SK-N-SH (cell line): ENCODE measurements at regions not wholly inside any gene's neighbourhood (a gene's known extent, or its start where the extent isn't known, plus 50 kb on each side); places are given as distances from the start of the nearest gene placed in this dataset.

Experiments
- CTCF ChIA-PET: fragments of 300-600, 350-600 bp; formaldehyde crosslinking; extraction: SDS; loops from one replicate; lab custom pipeline; 2021; lab: Yijun Ruan, JAX
- POLR2A ChIA-PET: fragments of 350-600 bp; sonication (Branson Sonifier 250); formaldehyde crosslinking; extraction: SDS; loops from one replicate; lab custom pipeline; 2020; ENCODE audit warnings: antibody characterized with exemption, inconsistent platforms; lab: Yijun Ruan, JAX
- DNase-seq: peaks from one replicate; pipeline ENCODE4 v3.0.0; 2012
- H2AFZ ChIP-seq: fragments of 200-600 bp; sonication (generic); 2 replicates; pipeline ENCODE4 v1.8.1; 2016; ENCODE audit warnings: antibody characterized with exemption, mild to moderate bottlenecking, low read depth
- H3F3A ChIP-seq: fragments of 200-600 bp; sonication (generic); replicated peaks from 2 replicates; pipeline ENCODE3; 2016; ENCODE audit warnings: antibody characterized with exemption, mild to moderate bottlenecking; ENCODE audit not compliant: insufficient read depth
- H3K27ac ChIP-seq, 2 experiments: fragments of 200-500 bp in 1 of 2; fragments of 200-600 bp in 1 of 2; sonication (Bioruptor generic) in 1 of 2; sonication (generic), shearing (Covaris generic) in 1 of 2; 2 replicates each; pipeline versions ENCODE4 v1.5.1 to v1.6.1; 2014 to 2016; ENCODE audit warnings: low read depth in 2 of 2, inconsistent platforms in 1 of 2, low read length in 1 of 2, mild to moderate bottlenecking in 1 of 2, mixed read lengths in 1 of 2
- H3K27me3 ChIP-seq: fragments of 200-600 bp; sonication (generic), shearing (Covaris generic); 2 replicates; pipeline ENCODE4 v1.6.1; 2016; ENCODE audit warnings: mixed run types; ENCODE audit not compliant: insufficient read depth
- H3K36me3 ChIP-seq, 2 experiments: fragments of 200-500 bp in 1 of 2; fragments of 200-600 bp in 1 of 2; sonication (Bioruptor generic) in 1 of 2; sonication (generic) in 1 of 2; replicated peaks in 1 of 2; 2 replicates each; pipeline versions ENCODE3 to v1.5.1; 2014 to 2016; ENCODE audit warnings: low read length in 1 of 2, mild to moderate bottlenecking in 1 of 2; ENCODE audit not compliant: insufficient read depth in 2 of 2, control insufficient read depth in 1 of 2
- H3K4me1 ChIP-seq, 2 experiments: fragments of 200-500 bp in 1 of 2; fragments of 200-600 bp in 1 of 2; sonication (Bioruptor generic) in 1 of 2; sonication (generic), shearing (Covaris generic) in 1 of 2; 2 replicates each; pipeline versions ENCODE4 v1.5.1 to v1.6.1; 2014 to 2016; ENCODE audit warnings: low read depth in 1 of 2, low read length in 1 of 2, mixed run types in 1 of 2; ENCODE audit not compliant: insufficient read depth in 2 of 2, control insufficient read depth in 1 of 2
- H3K4me2 ChIP-seq: fragments of 200-600 bp; sonication (generic), shearing (Covaris generic); 2 replicates; pipeline ENCODE4 v1.6.1; 2017; ENCODE audit warnings: mixed run types
- H3K4me3 ChIP-seq, 2 experiments: fragments of 200-500 bp in 1 of 2; fragments of 200-600 bp in 1 of 2; sonication (Bioruptor generic) in 1 of 2; sonication (generic), shearing (Covaris generic) in 1 of 2; 2 replicates each; pipeline versions ENCODE4 v1.5.1 to v1.8.1; 2014 to 2016; ENCODE audit warnings: low read depth in 2 of 2, inconsistent platforms in 1 of 2, low read length in 1 of 2, mild to moderate bottlenecking in 1 of 2, mixed read lengths in 1 of 2, moderate library complexity in 1 of 2
- H3K79me2 ChIP-seq: fragments of 200-600 bp; sonication (generic); 2 replicates; pipeline ENCODE4 v1.8.1; 2017; ENCODE audit warnings: mild to moderate bottlenecking; ENCODE audit not compliant: insufficient read depth
- H3K9ac ChIP-seq: fragments of 200-600 bp; sonication (generic); 2 replicates; pipeline ENCODE4 v1.6.1; 2017; ENCODE audit warnings: mixed run types
- H3K9me2 ChIP-seq: fragments of 200-600 bp; sonication (generic); 2 replicates; pipeline ENCODE4 v1.6.1; 2017; ENCODE audit warnings: mixed run types
- H3K9me3 ChIP-seq: fragments of 200-600 bp; sonication (generic); 2 replicates; pipeline ENCODE4 v1.6.1; 2017; ENCODE audit warnings: mixed run types, mild to moderate bottlenecking, moderate library complexity
- H4K20me1 ChIP-seq: fragments of 200-600 bp; sonication (generic); 2 replicates; pipeline ENCODE4 v1.6.1; 2017; ENCODE audit warnings: mild to moderate bottlenecking, mixed run types; ENCODE audit not compliant: insufficient read depth
- CHD2 ChIP-seq: fragments of 150-350 bp; IDR thresholded peaks from 2 replicates; pipeline ENCODE4 v1.6.1; 2018; ENCODE audit warnings: low read length; ENCODE audit not compliant: partially characterized antibody
- ELF1 ChIP-seq: IDR thresholded peaks from 2 replicates; pipeline ENCODE4 v1.4.0; 2012
- EZH2phosphoT487 ChIP-seq: fragments of 200-600 bp; sonication (generic); IDR thresholded peaks from 2 replicates; pipeline ENCODE4 v1.6.1; 2017; ENCODE audit warnings: low read depth, mixed run types, mild to moderate bottlenecking, antibody characterized with exemption, moderate library complexity, borderline replicate concordance
- FOSL2 ChIP-seq: IDR thresholded peaks from 2 replicates; pipeline ENCODE4 v1.4.0; 2012; ENCODE audit warnings: low read depth, mild to moderate bottlenecking, moderate library complexity, borderline replicate concordance
- GABPA ChIP-seq: IDR thresholded peaks from 2 replicates; pipeline ENCODE4 v1.4.0; 2012; ENCODE audit warnings: low read depth, mild to moderate bottlenecking
- JUND ChIP-seq: IDR thresholded peaks from 2 replicates; pipeline ENCODE4 v1.4.0; 2012
- MAX ChIP-seq: IDR thresholded peaks from 2 replicates; pipeline ENCODE4 v1.4.0; 2012; ENCODE audit warnings: low read depth
- MEF2A ChIP-seq: IDR thresholded peaks from 2 replicates; pipeline ENCODE4 v1.4.0; 2012; ENCODE audit warnings: low read depth, borderline replicate concordance
- NFIC ChIP-seq: IDR thresholded peaks from 2 replicates; pipeline ENCODE4 v1.4.0; 2012; ENCODE audit warnings: borderline replicate concordance
- NRF1 ChIP-seq: IDR thresholded peaks from 2 replicates; pipeline ENCODE4 v1.6.1; 2012; ENCODE audit warnings: low read depth, mild to moderate bottlenecking, low read length
- RFX5 ChIP-seq: IDR thresholded peaks from 2 replicates; pipeline ENCODE4 v1.6.1; 2012; ENCODE audit warnings: mild to moderate bottlenecking, improper control_type of control experiment, low read length
- TCF12 ChIP-seq: IDR thresholded peaks from 2 replicates; pipeline ENCODE4 v1.4.0; 2012
- USF2 ChIP-seq: fragments of 150-350 bp; IDR thresholded peaks from 2 replicates; pipeline ENCODE4 v1.6.1; 2017; ENCODE audit warnings: antibody characterized with exemption, low read length, low read depth, borderline replicate concordance
- ZBTB33 ChIP-seq: IDR thresholded peaks from 2 replicates; pipeline ENCODE4 v1.4.0; 2012; ENCODE audit warnings: low read depth, borderline replicate concordance
- WGBS: methylation state at CpG from one replicate; pipeline ENCODE4 v1.1.6; 2017; ENCODE audit warnings: low lambda C conversion rate; 5-methylcytosine and 5-hydroxymethylcytosine counted together
- TF ChIP-seq, protein P1 (sequence below): fragments of 150-350 bp; IDR thresholded peaks from 2 replicates; pipeline ENCODE4 v1.6.1; 2016; ENCODE audit warnings: mild to moderate bottlenecking, low read depth, low read length

GRCh38 chr10:6957851-6958250 lies 377.8 kb upstream of the PRKCQ start:
- Histone ChIP-seq H3K36me3 (no peaks in the 10 kb centered on the region), H3K9me3 (no peaks in the 10 kb centered on the region), H3K27me3 (no peaks in the 10 kb centered on the region), H3K4me1 (no peaks in the 10 kb centered on the region; a peak in 1 of 4 replicates), H3K4me2 (no peak overlapping the region), H3K79me2 (no peaks in the 10 kb centered on the region), H3K4me3 (no peak overlapping the region), H3K9me2 (no peaks in the 10 kb centered on the region), H3F3A (no peaks in the 10 kb centered on the region), H4K20me1 (no peaks in the 10 kb centered on the region), H3K9ac (no peak overlapping the region), H2AFZ (no peak overlapping the region), H3K27ac (no peak overlapping the region)
- no peak for DNase-seq
- CTCF ChIA-PET: no interaction called here
- TF ChIP-seq NFIC (no peak), USF2 (no peak), GABPA (no peak), EZH2phosphoT487 (no peak), ZBTB33 (no peak), MEF2A (no peak), ELF1 (no peak), CHD2 (no peak), JUND (no peak)
- 30% methylated on average over 4 of the region's 4 CpGs for WGBS
- POLR2A ChIA-PET: no interaction called here

GRCh38 chr10:6956562-6956961 lies 376.5 kb upstream of the PRKCQ start:
- no peaks in the 10 kb centered on the region for H3K27me3 ChIP-seq
- H2AFZ ChIP-seq: no peak overlapping the region
- TF ChIP-seq, protein P1, sequence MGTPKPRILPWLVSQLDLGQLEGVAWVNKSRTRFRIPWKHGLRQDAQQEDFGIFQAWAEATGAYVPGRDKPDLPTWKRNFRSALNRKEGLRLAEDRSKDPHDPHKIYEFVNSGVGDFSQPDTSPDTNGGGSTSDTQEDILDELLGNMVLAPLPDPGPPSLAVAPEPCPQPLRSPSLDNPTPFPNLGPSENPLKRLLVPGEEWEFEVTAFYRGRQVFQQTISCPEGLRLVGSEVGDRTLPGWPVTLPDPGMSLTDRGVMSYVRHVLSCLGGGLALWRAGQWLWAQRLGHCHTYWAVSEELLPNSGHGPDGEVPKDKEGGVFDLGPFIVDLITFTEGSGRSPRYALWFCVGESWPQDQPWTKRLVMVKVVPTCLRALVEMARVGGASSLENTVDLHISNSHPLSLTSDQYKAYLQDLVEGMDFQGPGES: no peak
- TF ChIP-seq MAX: no peak
- TF ChIP-seq TCF12: no peak
- no peak for TF ChIP-seq NRF1
- TF ChIP-seq EZH2phosphoT487: no peak
- TF ChIP-seq RFX5: no peak
- TF ChIP-seq FOSL2: no peak
- H3K9me3 ChIP-seq: no peaks in the 10 kb centered on the region
- H3K9me2 ChIP-seq: no peaks in the 10 kb centered on the region
- no peaks in the 10 kb centered on the region for H3K79me2 ChIP-seq
- no peaks in the 10 kb centered on the region for H4K20me1 ChIP-seq
- H3F3A ChIP-seq: no peaks in the 10 kb centered on the region
- H3K4me1 ChIP-seq: no peaks in the 10 kb centered on the region; a peak in 1 of 4 replicates
- POLR2A ChIA-PET: no interaction called here
- H3K9ac ChIP-seq: no peak overlapping the region
- H3K4me2 ChIP-seq: no peak overlapping the region
- DNase-seq: no peak
- no peak overlapping the region for H3K27ac ChIP-seq
- CTCF ChIA-PET: no interaction called here
- H3K36me3 ChIP-seq: no peaks in the 10 kb centered on the region
- 11% methylated on average over 3 of the region's 3 CpGs for WGBS
- H3K4me3 ChIP-seq: no peak overlapping the region
